ENCODE measurements at regions not wholly inside any gene's neighbourhood (a gene's known extent, or its start where the extent isn't known, plus 50 kb on each side); places are given as distances from the start of the nearest gene placed in this dataset.
A peak's percentile ranks its signal among the peaks of the same experiment; 100 is the strongest.

GRCh38 chr4:56259655-56260054 lies 127.6 kb downstream of the AASDH start:
- Histone ChIP-seq H3K9ac (ENCODE audit: low read length) (no peak overlapping the region), H3K4me3 (ENCODE audit: low read length) (no peak overlapping the region)

DNA sequence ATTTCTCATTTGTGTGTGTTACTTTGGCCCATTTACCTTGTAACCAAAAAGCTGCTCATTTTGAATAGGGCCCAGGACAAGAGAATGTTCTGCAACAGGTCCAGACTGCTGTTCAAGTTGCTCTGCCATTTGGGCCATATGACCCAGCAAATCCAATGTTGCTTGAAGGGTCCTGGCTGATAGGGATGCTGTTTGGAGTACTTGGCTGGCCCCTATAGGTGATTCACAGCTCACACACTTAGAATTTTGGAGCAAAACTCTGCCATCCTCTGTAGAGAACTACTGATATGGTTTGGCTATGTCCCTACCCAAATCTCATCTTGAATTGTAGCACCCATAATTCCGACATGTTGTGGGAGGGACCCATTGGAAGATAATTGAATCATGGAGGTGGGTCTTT lies 131.5 kb downstream of the AASDH start:
- no peaks in the 10 kb centered on the region for H3K4me1 ChIP-seq (ENCODE audit: control insufficient read depth, insufficient read depth, low read length)
- H3K9me3 ChIP-seq (ENCODE audit: control insufficient read depth, low read length) = no peaks in the 10 kb centered on the region
- no peak overlapping the region for H3K9ac ChIP-seq (ENCODE audit: low read length)
- H3K4me3 ChIP-seq (ENCODE audit: low read length) = no peak overlapping the region
- DNase-seq (ENCODE audit: low read depth) = no peak
- peaks cover 19% of the 10 kb centered on the region for H3K27me3 ChIP-seq (replicated peaks; ENCODE audit: control insufficient read depth, insufficient read depth, low read length)
- no peaks in the 10 kb centered on the region for H3K36me3 ChIP-seq (ENCODE audit: control insufficient read depth, insufficient read depth, low read length, severe bottlenecking)

More at GRCh38 chr4:56259655-56260054, 127.6 kb downstream of the AASDH start:
- H3K4me1 ChIP-seq (ENCODE audit: control insufficient read depth, insufficient read depth, low read length) = no peaks in the 10 kb centered on the region
- no peaks in the 10 kb centered on the region for H3K36me3 ChIP-seq (ENCODE audit: control insufficient read depth, insufficient read depth, low read length, severe bottlenecking)
- DNase-seq (ENCODE audit: low read depth) = no peak
- H3K9me3 ChIP-seq (ENCODE audit: control insufficient read depth, low read length) = peaks cover 14% of the 10 kb centered on the region
- no peaks in the 10 kb centered on the region for H3K27me3 ChIP-seq (replicated peaks; ENCODE audit: control insufficient read depth, insufficient read depth, low read length)

DNA sequence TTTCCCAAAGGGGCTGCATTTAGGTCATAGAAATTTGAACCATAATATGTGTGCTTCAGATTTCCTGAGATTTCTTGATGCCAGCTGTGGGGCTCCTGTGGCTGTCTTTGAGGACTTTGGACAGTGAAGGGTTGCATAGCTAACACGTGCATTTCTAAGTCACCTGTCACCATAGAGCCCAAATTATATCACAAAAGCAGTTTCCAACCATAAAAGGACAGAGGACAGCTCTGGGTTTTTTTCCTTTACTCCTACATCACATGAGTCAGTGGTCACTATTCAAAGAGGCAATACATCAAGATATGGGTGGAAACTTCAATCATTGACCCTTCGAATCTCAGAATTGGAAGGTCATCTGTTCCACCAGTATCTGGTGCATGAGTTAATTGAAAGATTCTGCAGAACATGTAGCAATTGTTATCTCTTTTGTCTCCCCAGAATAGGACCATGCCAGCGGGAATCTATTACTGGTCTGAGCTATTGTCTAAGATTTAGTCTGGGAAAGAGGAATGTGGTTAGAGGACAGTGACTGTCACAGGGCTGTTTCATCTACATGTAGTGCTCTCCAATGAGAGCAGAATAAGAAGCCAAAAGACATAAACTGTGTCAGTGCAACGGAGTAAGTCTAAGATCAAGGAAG lies 133.5 kb downstream of the AASDH start:
- Histone ChIP-seq H3K36me3 (ENCODE audit: control insufficient read depth, insufficient read depth, low read length, severe bottlenecking) (no peaks in the 10 kb centered on the region), H3K4me3 (ENCODE audit: low read length) (no peak overlapping the region), H3K27me3 (replicated peaks; ENCODE audit: control insufficient read depth, insufficient read depth, low read length) (peaks cover 24% of the 10 kb centered on the region), H3K9ac (ENCODE audit: low read length) (no peak overlapping the region), H3K9me3 (ENCODE audit: control insufficient read depth, low read length) (no peaks in the 10 kb centered on the region), H3K4me1 (ENCODE audit: control insufficient read depth, insufficient read depth, low read length) (no peaks in the 10 kb centered on the region)
- DNase-seq (ENCODE audit: low read depth) = no peak

GRCh38 chr4:56252561-56253152 lies 134.6 kb downstream of the AASDH start:
- Histone ChIP-seq H3K27me3 (replicated peaks; ENCODE audit: control insufficient read depth, insufficient read depth, low read length) (peaks cover 24% of the 10 kb centered on the region), H3K36me3 (ENCODE audit: control insufficient read depth, insufficient read depth, low read length, severe bottlenecking) (no peaks in the 10 kb centered on the region), H3K9me3 (ENCODE audit: control insufficient read depth, low read length) (no peaks in the 10 kb centered on the region), H3K4me3 (ENCODE audit: low read length) (no peak overlapping the region), H3K4me1 (ENCODE audit: control insufficient read depth, insufficient read depth, low read length) (no peaks in the 10 kb centered on the region), H3K9ac (ENCODE audit: low read length) (no peak overlapping the region)
- DNase-seq (ENCODE audit: low read depth) = no peak

- Histone ChIP-seq H3K9ac (ENCODE audit: low read length) (no peak overlapping the region), H3K27me3 (replicated peaks; ENCODE audit: control insufficient read depth, insufficient read depth, low read length) (peaks cover 24% of the 10 kb centered on the region), H3K36me3 (ENCODE audit: control insufficient read depth, insufficient read depth, low read length, severe bottlenecking) (no peaks in the 10 kb centered on the region), H3K4me3 (ENCODE audit: low read length) (no peak overlapping the region), H3K4me1 (ENCODE audit: control insufficient read depth, insufficient read depth, low read length) (no peaks in the 10 kb centered on the region), H3K9me3 (ENCODE audit: control insufficient read depth, low read length) (no peaks in the 10 kb centered on the region)
- DNase-seq (ENCODE audit: low read depth) = no peak
These were observed 135.7 kb downstream of the AASDH start for GRCh38 chr4:56251556-56251955.

DNA sequence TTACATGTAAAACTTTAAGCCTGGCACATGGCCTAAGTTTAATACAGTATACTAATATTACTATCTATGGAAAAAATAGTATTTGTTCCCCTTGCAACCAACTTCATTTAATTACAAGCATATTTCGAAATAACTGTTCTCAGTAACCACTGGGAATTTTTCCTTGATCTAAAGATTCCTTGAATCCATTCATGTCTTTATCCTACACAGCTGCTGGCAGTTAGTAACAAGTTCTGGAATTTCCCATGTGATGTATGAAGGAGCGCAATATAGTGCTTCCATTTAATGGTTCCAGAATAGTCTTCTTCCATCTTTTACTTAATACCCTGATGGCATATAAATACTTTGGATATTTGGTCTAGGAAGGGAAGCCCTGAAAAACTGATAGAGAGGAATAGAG lies 136.5 kb downstream of the AASDH start:
- DNase-seq (ENCODE audit: low read depth) = peak; percentile 27
- Histone ChIP-seq H3K9ac (ENCODE audit: low read length) (no peak overlapping the region), H3K9me3 (ENCODE audit: control insufficient read depth, low read length) (no peaks in the 10 kb centered on the region), H3K4me1 (ENCODE audit: control insufficient read depth, insufficient read depth, low read length) (no peaks in the 10 kb centered on the region), H3K36me3 (ENCODE audit: control insufficient read depth, insufficient read depth, low read length, severe bottlenecking) (no peaks in the 10 kb centered on the region), H3K27me3 (replicated peaks; ENCODE audit: control insufficient read depth, insufficient read depth, low read length) (peaks cover 31% of the 10 kb centered on the region), H3K4me3 (ENCODE audit: low read length) (no peak overlapping the region)

DNA sequence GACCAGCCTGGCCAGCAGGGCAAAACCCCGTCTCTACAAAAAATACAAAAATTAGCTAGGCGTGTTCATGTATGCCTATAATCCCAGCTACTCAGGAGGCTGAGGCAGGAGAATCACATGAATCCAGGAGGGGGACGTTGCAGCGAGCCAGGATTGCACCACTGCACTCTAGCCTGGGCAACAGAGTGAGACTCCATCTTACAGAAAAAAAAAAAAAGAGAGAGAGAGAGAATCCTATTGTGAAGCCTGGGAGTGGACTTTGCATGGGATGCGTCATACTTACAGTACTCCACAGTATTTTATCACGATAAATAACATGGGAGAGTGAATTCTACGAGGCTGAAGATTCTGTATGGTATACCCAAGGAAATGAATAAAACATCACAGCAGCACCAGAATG lies 139.6 kb downstream of the AASDH start:
- no peak for DNase-seq (ENCODE audit: low read depth)
- H3K27me3 ChIP-seq (replicated peaks; ENCODE audit: control insufficient read depth, insufficient read depth, low read length) = peaks cover 36% of the 10 kb centered on the region
- no peaks in the 10 kb centered on the region for H3K36me3 ChIP-seq (ENCODE audit: control insufficient read depth, insufficient read depth, low read length, severe bottlenecking)
- H3K9me3 ChIP-seq (ENCODE audit: control insufficient read depth, low read length) = no peaks in the 10 kb centered on the region
- no peak overlapping the region for H3K9ac ChIP-seq (ENCODE audit: low read length)
- H3K4me3 ChIP-seq (ENCODE audit: low read length) = no peak overlapping the region
- H3K4me1 ChIP-seq (ENCODE audit: control insufficient read depth, insufficient read depth, low read length) = no peaks in the 10 kb centered on the region

DNA sequence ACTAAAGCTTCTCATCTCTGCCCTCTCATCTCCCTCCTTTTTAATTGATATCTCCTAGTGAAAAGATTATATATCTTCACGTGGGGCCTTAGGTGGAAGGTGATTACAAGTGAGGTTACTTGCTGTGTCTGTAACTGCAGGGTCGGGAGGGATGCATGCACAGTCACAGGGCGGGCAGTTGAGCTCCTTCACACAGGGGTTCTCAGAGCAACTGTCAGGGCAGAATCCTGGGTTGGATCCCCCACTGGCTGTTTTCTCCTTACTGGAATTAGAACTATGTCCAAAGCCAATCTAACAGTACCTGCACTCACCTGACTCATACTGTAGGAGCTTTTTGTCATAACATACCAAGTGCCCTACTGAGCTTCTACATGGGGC lies 141.1 kb downstream of the AASDH start:
- no peaks in the 10 kb centered on the region for H3K4me1 ChIP-seq (ENCODE audit: control insufficient read depth, insufficient read depth, low read length)
- H3K9ac ChIP-seq (ENCODE audit: low read length) = no peak overlapping the region
- H3K36me3 ChIP-seq (ENCODE audit: control insufficient read depth, insufficient read depth, low read length, severe bottlenecking) = no peaks in the 10 kb centered on the region
- DNase-seq (ENCODE audit: low read depth) = no peak
- H3K4me3 ChIP-seq (ENCODE audit: low read length) = no peak overlapping the region
- H3K9me3 ChIP-seq (ENCODE audit: control insufficient read depth, low read length) = no peaks in the 10 kb centered on the region
- H3K27me3 ChIP-seq (replicated peaks; ENCODE audit: control insufficient read depth, insufficient read depth, low read length) = peaks cover 29% of the 10 kb centered on the region

DNA sequence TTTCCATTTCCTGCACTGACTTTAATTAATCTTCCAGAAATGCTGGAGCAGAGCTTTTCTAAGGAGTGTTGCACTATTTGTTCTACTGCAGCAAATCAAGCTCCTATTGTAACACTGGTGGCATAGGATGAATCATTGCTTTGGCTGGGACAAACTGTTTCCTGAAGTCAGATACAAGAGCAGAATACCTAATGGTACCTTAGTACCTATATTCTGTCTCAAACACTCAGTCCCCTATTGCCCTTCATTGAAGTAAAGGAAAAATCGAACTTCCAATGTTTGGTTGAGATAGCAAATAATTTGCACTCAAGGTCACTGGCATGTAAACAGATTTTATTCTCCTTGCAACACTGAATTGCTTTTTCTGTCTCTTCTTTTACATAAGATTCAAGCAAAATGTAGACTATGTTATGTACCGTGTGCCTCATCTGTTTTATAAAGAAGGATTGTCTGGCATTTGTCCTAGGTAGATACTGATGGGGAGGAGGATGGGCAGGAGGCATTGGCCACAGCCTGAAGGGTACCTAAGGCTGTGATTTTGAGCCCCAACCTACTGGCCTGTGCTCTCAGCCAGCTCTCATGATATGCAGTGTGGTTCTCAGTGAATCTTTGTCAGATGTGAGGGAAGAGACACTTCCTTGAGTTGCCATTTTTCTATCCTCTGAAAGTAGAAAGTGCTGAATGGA lies 141.6 kb downstream of the AASDH start:
- H3K9me3 ChIP-seq (ENCODE audit: control insufficient read depth, low read length) = no peaks in the 10 kb centered on the region
- H3K27me3 ChIP-seq (replicated peaks; ENCODE audit: control insufficient read depth, insufficient read depth, low read length) = peaks cover 26% of the 10 kb centered on the region
- H3K36me3 ChIP-seq (ENCODE audit: control insufficient read depth, insufficient read depth, low read length, severe bottlenecking) = no peaks in the 10 kb centered on the region
- no peak for DNase-seq (ENCODE audit: low read depth)
- no peak overlapping the region for H3K9ac ChIP-seq (ENCODE audit: low read length)
- H3K4me3 ChIP-seq (ENCODE audit: low read length) = no peak overlapping the region
- no peaks in the 10 kb centered on the region for H3K4me1 ChIP-seq (ENCODE audit: control insufficient read depth, insufficient read depth, low read length)

DNA sequence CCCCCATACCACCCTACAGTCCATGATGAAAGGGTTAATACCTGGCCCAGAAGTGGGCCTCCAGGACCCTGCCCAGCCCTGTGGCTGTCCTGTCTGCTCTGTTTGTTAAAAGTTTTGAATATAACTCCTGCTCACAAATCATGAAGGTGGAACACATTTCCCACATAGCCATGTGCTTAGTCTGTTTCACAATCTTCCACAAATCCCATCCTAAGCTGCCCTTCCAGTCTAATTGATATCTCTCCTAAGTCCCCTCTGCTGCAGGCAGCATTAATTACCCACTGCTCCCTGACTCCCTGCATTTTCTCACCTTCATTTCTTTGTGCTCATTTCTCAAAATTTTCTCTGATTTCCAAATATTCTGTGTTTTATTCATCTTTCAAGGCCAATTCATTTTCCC lies 142.6 kb downstream of the AASDH start:
- Histone ChIP-seq H3K4me3 (ENCODE audit: low read length) (no peak overlapping the region), H3K27me3 (replicated peaks; ENCODE audit: control insufficient read depth, insufficient read depth, low read length) (peaks cover 22% of the 10 kb centered on the region), H3K9ac (ENCODE audit: low read length) (no peak overlapping the region), H3K36me3 (ENCODE audit: control insufficient read depth, insufficient read depth, low read length, severe bottlenecking) (no peaks in the 10 kb centered on the region), H3K9me3 (ENCODE audit: control insufficient read depth, low read length) (no peaks in the 10 kb centered on the region), H3K4me1 (ENCODE audit: control insufficient read depth, insufficient read depth, low read length) (no peaks in the 10 kb centered on the region)
- DNase-seq (ENCODE audit: low read depth) = no peak

- DNase-seq (ENCODE audit: low read depth) = no peak
- Histone ChIP-seq H3K36me3 (ENCODE audit: control insufficient read depth, insufficient read depth, low read length, severe bottlenecking) (no peaks in the 10 kb centered on the region), H3K9me3 (ENCODE audit: control insufficient read depth, low read length) (no peaks in the 10 kb centered on the region), H3K4me3 (ENCODE audit: low read length) (no peak overlapping the region), H3K27me3 (replicated peaks; ENCODE audit: control insufficient read depth, insufficient read depth, low read length) (peaks cover 20% of the 10 kb centered on the region), H3K4me1 (ENCODE audit: control insufficient read depth, insufficient read depth, low read length) (no peaks in the 10 kb centered on the region), H3K9ac (ENCODE audit: low read length) (no peak overlapping the region)
These were observed 144.2 kb downstream of the AASDH start for GRCh38 chr4:56243107-56243506.
